NOMO-1 (cell line): ENCODE measurements at regions not wholly inside any gene's neighbourhood (a gene's known extent, or its start where the extent isn't known, plus 50 kb on each side); places are given as distances from the start of the nearest gene placed in this dataset.

ENCODE experiments used
- DNase-seq, 2 experiments: peaks; one replicate each; lab custom pipeline; 2025; ENCODE audit not compliant: unreplicated experiment in 2 of 2; lab: John Stamatoyannopoulos, UW

DNA sequence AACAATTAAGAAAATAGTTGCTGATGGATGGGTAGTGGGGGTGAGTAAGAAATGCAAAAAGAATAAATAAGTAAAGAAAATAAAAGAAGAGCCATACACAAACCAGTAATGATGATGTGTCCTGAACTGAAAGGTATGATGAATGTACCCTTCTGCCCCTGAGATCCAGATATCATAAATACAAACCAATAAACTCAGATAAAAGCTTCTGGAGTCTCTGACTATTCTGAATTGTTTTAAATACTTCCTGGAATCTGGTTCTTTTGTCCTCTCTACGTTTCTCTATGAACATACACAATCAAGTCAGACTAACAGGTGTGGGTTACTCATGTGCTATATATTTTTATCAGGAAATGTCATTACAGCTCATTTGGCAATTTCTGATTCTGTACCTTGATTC lies 153.4 kb downstream of the PPP1R2C start:
- DNase-seq: no peak

DNA sequence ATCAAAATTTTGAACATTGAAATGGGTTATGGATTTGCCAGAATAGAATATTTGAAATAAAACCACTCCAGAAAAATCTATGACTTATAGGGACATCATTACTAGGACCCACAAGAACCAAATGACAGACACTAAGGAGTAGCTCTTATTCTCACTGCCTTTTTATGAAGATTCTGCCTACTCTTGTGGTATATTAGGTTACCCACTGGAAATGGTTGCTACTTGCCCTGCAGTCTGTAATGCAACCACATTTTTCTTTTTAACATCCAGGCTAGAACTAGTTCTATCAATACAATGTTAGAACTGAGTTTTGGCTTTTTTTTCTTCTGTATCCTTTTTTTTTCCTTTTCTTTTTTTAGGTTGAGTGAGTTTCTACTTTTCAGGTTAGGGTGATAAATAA lies 158.9 kb downstream of the PPP1R2C start:
- DNase-seq: no peak

DNA sequence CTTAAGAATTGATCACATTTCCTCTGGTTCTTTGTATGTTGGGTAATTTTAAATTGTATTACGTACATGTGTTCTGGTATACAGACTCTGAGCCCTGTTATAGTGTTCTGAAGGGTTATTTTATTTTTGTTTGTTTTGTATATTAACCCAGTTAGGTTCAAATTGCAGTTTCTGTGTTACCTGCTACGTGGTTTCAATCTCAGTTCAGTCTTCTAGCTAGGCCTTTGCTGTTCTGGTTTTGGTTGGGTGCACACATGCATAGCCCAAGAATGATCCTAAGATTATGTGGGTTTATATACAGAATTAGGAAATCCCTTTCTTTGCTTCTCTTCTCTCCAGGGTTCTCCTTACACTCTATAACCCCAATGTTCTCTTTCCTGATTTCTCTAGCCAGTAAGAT lies 161.0 kb downstream of the PPP1R2C start:
- DNase-seq: no peak

DNA sequence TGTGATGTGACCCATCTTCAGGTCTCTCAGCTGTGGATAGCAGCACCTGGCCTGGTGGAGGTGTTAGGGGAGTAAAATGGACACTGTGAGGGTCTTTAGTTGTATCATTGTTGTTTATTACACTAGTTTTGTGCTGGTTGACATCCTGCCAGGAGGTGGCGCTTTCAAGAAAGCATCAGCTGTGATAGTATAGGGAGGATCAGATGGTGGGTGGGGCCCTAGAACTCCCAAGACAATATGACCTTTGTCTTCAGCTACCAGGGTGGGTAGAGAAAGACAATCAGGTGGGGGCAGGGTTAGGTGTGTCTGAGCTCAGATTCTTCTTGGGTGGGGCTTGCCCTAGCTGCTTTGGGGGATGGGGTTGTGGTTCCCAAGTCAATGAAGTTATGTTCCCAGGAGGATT lies 162.8 kb downstream of the PPP1R2C start:
- DNase-seq: no peak

DNA sequence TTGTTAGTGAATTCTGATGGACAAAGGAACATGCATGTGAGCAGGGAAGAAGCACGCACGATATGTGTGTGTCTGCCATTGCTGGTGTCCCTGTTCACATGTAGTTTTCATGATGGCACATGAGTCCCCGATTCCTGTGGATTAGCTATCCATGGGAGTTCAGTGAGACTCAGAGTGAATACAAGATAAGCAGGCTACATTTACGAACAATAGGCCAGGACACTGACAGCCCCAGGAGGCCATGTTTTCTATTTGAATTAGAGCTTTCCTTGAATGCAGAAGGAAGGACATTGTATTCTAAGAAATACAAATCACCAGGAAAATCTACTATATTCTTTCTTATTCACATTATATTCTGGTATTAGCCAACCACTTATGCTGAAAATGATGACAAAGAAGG lies 171.4 kb downstream of the PPP1R2C start:
- DNase-seq: no peak

DNA sequence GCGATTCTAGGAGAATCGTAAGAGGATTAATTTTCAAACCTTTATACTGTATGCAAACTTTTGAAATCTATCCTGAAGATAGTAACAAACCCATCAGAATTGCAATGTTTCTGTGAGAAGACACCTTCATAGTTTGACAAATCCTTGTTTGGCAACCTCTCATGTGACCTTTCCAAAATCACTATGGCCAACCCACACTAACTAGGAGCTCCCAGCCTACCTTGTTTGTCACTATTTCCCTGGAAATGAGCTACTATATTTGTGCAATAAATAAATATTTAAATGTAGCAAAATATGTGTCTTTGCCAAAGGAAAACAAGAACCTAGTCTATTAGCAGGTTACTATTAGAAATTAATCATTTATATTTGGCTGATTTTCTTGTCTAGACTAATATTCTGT lies 173.7 kb downstream of the PPP1R2C start:
- no peak for DNase-seq

DNA sequence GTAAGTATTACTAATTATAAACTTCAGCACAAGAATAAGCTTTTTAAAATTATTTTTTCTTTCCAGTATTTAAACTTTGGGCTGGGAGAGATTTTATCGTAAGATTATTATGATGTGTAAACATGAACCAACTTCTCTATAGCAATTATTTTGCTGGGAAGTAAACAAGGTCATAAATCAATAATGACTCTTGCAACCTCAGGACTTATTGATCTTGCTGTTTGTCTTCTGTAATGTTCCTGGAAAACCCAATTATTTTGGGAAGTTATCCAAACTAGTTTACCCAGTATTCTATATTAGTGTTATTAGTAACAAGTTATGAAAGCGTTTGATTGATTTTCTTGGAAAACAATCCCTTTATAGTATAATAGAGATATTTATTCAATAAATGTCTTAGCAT lies 174.9 kb downstream of the PPP1R2C start:
- DNase-seq: no peak

DNA sequence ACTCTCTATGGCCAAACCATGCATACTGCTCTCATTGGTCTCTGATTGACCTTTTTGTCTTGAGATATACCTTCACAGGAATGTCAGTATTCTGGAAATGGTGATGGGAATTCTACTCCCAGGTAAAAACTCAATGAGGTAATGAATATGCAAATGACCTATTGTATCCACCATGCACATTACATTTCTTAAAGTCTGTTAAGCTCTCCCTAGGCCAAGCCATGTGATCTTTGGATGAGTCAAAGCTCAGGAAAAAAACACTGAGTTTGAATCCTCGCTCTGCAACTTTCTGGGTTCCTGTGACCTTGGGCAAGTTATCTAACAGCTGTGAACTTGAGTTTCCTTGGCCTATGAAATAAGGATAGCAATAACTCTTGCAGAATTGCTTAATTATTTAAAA lies 175.4 kb downstream of the PPP1R2C start:
- DNase-seq: no peak

DNA sequence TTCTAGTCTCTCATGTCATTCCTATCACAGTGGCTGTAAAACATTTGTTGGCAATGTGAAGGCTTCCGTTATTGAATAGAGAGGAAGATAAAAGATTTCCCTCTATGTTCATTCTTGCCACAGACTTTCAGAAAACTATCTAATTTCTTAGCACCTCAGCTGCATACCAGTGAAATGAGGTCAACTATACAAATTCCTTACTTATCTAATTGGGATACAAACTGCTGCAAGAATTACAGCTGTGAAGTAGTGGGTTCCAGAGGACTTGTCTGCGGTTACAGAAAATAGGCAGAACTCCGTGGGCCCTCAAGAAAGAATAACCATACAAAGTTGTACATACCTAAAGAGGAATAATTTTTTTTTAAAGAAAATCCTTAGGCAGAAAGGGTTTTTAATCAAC lies 175.8 kb downstream of the PPP1R2C start:
- DNase-seq: no peak

DNA sequence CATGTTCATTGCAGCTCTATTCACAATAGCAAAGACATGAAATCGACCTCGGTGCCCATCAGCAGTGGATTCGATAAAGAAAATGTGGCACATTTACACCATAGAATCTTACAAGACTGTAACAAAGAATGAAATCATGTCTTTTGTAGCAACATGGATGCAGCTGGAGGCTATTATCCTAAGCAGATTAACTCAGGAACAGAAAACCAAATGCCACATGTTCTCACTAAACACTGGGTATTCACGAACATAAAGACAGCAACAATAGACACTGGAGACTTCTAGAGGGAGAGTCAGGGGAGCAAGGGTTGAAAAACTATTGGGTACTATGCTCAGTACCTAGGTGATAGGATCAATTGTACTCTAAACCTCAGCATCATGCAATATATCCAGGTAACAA lies 180.5 kb downstream of the PPP1R2C start:
- no peak for DNase-seq

DNA sequence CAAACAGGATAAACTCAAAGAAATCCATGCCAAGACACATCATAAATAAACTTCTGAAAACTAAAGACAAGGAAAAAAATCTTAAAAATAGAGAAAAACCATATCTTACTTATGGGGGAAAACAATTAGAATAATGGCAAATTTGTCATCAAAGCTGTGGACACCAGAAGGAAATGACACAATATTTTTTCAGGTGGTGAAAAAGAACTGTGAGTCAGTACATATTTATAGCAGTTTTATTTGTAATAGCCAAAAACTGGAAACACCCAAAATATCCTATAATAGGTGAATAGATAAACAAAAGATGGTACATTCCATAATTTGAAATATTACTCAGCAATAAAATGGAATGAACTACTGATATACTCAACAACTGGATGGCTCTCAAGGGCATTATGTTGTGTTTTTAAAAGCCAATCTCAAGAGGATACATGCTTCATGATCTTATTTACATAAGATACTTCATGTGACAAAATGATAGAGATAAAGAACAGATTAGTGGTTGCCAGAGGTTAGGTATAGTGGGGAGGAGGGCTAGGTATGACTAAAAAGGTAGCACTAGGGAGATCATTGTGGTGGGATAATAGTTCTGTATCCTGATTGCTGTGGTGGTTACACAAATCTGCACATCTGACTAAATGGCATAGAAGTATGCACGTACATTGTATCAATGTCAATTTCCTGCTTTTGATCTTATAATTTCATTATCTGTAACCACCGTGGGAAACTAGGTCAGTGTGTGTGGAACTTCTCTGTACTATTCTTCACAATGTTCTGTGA lies 191.9 kb downstream of the PPP1R2C start:
- no peak for DNase-seq

DNA sequence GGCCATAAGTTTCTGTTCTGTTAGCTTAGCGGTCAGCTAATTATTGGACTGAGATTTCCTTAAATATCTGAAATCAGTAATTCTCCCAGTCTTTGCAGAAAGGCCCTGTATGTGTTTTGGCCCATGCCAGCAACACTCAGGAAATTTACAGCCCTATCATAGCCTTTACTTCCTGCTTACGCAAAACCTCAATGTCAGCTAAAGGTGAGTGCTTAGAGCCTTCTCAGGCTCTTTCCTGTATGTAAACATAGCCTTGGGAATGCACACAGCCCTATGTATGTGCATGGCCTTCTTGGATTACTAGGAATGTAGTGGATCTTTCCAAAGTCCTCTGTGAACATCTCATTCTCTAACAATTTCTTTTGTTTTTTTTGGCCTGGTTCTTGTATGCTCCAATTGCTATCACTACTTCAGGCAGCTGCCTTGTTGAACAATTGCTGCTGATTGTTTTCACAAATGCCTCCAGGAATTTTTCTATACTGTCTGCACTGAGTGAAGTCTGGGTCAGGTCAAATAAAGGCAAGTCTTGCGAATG lies 200.0 kb downstream of the PPP1R2C start:
- DNase-seq: no peak

DNA sequence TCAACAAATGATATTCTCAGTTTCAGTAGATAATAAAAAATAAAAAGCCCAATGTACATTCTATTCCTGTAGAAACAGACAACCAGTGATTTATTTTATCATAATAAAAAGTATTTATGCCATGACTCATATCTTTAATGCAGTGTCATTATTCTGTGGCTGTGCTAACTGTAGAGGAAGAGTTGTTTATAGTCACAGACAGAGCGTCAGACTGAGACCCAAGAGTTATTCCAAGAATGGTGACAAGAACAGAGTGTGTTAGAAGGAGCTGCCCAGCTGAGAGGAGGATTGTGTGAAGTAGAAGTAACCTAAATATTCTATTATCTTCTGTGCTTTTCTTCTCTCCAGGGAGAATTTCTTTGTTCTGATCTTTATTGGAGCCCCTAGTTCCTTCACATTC lies 210.7 kb downstream of the PPP1R2C start:
- no peak for DNase-seq

DNA sequence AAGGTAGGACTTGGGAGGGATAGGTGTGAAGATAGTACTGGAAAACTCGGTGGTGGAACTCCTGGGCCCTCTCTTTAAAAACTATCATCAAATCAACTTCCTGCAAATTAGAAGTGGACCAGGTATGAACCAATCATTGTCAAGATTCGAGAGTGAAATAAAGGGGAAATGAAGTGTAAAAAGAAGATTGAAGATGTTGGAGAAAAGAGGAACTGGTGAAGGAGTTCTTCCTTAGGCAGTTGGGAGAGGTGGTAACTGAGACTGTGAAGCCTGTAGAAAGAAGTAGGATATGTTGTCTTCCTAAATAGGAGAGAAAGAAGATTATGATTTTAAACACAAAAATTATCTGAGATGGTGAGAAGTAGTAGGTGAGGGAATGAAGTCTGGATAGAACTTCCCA lies 212.2 kb downstream of the PPP1R2C start:
- peak in 1 of 2 experiments; percentile 44 for DNase-seq

DNA sequence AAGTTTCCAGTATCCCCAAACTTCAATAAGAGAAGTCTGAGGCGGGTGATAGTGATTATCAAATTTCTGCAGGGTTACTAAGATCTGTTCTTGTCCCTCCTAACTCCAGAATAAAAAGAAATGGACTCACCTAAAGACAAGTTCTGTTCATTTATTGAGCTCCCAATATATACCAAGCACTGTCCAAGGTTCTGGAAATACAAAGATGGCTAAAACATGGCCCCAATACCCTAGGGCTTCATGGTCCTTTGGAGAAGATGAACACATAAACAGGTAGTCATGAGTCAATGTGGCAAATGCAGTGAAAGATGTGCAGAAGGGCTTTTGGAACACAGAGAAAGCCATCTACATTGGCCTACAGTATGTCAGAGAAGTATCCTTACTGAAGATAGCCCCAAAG lies 231.2 kb downstream of the PPP1R2C start:
- DNase-seq: no peak

DNA sequence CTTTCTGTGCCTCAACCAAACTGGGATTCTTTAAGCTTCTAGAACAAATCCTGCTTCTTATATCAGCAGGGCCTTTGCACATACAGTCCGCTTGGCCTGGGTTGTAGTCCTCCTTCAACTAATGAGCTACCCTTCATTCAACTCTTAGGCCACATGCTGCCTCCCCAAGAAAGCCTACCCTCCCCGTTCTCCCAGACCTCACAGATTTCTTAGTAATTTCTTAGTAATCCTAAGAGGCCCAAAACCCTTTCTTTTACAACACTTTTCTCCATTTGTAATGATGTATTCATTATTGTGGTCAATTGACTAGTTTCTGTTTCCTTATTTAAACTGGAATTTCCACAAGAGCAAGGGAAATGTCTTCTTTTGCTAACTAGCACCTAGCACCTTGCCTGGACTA lies 233.1 kb downstream of the PPP1R2C start:
- no peak for DNase-seq

DNA sequence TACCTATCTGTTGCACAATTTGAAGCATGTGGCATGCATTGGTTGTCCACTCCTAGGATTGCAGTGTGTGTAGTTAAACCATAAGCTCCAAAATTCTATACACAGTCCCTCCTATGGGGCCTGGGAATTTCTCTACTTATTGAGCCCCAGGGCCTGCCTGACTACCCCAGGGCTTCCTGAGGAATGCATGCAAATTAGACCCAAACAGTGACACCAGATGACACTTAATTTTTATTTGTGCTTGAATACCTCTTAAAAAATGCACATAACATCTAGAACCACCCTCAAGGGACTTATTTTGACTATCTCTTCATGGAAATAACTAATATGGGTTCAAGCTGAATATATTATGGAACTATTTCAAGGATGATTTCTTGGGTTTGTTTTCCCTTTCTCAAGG lies 236.4 kb downstream of the PPP1R2C start:
- DNase-seq: no peak

DNA sequence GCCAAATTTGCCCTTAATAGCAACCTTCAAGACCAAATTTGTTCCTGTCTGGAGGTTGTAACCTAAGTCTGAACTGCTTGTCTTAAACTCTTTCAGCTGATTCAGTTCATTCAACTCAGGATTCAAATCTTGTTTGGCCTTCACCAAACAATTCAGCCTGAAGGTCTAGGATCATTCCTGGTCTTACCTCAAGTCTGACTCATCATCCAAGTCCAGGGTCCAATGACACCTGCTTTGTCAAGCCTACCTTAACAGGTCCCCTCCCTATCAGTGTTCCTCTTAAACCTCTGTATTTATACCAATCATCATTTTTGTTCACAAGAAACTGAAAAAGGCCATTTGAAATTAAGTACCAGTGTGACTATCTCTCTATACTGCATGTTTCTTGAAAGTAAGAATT lies 237.8 kb downstream of the PPP1R2C start:
- no peak for DNase-seq

DNA sequence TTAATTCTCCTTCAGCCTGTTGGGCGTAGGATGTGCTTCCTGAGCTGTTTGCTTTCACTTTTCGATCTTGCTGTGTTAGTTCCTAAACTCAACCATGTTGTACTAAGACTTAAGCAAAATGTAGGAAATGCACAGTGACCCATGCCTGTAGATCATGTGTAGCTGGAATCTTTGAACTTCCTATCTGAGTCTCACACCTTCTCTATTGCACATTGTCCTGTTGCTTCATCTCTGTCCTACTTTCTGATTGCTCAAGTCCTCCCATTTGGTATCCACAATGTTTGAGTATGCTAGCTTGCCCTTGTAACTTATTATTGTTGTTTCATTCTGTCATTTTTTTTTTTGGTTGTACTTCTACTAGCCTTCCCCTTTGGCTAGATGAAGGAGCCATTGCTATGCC lies 239.6 kb downstream of the PPP1R2C start:
- no peak for DNase-seq

DNA sequence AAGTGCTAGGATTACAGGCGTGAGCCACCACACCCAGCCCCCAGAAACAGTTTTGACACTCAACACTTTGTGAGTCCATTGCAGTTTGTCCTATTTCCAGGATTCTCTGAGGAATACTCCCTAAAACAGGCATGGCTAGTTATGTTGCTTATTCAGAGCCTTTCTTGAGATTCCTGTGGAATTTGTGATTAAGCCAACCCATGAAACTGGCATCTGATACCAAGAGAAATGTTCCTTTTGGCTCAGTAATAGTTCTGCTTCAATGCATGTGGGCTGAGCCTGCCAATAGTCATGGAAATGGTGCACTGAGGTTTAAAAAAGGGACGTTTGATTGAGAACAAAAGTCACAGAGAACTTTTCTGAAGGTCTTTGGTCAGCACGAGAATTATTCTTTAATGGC lies 241.7 kb downstream of the PPP1R2C start:
- no peak for DNase-seq

DNA sequence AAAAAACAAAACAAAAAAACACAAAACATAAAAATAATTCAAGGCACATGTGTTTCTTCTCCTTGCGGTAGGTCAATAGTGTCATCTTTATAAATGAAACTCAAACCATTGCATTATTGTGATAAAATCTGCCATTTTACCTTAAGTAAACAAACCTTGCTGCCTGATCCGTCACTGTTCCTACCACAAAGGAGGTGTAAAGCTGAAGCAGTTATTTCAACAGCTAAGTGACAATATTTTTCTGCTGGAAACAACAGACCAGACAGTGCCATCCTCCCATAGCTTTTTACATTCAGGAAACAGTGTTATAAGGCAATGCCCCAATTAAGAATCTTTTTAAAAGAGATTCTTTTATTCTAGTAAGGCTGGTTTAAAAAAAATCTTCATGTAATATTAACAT lies 242.7 kb downstream of the PPP1R2C start:
- DNase-seq: no peak

DNA sequence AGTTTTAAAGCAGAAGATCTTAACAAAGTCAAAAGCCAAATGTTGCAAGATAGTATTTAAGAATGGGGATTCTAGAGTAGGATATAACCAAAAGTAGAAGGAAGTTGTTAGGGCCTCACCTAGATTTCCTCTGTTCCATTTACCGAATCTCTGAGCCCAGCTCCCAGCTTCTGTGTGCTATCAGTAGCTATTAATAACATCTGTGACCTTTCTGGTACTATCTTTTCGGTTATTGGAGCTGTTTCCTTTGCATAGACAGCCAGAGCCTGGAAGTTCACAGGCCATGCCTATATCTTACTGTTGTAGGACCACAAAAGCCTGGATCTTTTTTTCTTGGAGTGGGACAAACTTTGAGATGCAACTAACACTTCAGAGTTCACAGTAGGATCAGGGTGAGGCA lies 244.2 kb downstream of the PPP1R2C start:
- no peak for DNase-seq

DNA sequence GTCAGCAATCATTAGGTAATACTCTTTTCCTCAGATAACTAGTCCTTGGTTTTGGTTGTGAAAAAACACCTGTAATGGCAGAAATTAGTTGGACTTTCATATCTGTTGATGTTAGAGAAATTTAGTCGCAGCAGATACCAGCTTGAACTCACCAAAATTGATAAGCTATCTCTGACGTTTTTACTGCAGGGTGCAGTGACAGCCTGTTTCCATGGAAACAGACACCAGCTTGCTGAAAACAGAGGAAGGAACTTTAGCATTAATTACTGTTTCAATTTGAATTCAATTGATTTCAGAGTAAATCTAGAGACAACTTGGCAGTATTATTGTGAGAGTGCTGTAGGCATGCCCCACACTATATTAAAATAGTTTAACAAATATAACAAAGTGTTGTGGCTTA lies 246.5 kb downstream of the PPP1R2C start:
- DNase-seq: no peak
